OCI-LY7 (cell line): ENCODE measurements at regions not wholly inside any gene's neighbourhood (a gene's known extent, or its start where the extent isn't known, plus 50 kb on each side); places are given as distances from the start of the nearest gene placed in this dataset.
"Not testable (repeated sequence)": the region's sequence is repeated elsewhere in the genome, so short reads cannot be mapped to it uniquely, and the experiment has no call there.

Source experiments
- BruUV-seq: library from RNA; stranded (reverse); fragments of 400-500 nt; replicated peaks from 2 replicates; lab custom pipeline; 2021; lab: Mats Ljungman, UMichigan
- CTCF ChIA-PET: fragments of 300-600 bp; sonication (Branson Sonifier 250); formaldehyde crosslinking; loops from one replicate; lab custom pipeline; 2022; ENCODE audit warnings: antibody characterized with exemption; ENCODE audit not compliant: unreplicated experiment; lab: Charles Lee
- POLR2A ChIA-PET: fragments of 300-600 bp; sonication (Branson Sonifier 250); formaldehyde crosslinking; loops from one replicate; lab custom pipeline; 2022; ENCODE audit warnings: antibody characterized with exemption; lab: Charles Lee
- DNase-seq: peaks from one replicate; pipeline ENCODE4 v3.0.0-alpha.2; 2015; ENCODE audit warnings: low spot score
- H2AFZ ChIP-seq: fragments of 200-600 bp; sonication (generic), shearing (Covaris generic); 2 replicates; pipeline ENCODE4 v1.6.1; 2014; ENCODE audit warnings: mild to moderate bottlenecking, antibody characterized with exemption, low read length, moderate library complexity
- H3K27ac ChIP-seq: fragments of 200-600 bp; sonication (generic); 2 replicates; pipeline ENCODE4 v1.5.1; 2014; ENCODE audit warnings: mixed run types, low read depth, mild to moderate bottlenecking, moderate library complexity, low read length, inconsistent platforms; ENCODE audit not compliant: poor library complexity, severe bottlenecking
- H3K36me3 ChIP-seq: fragments of 200-600 bp; sonication (generic); 2 replicates; pipeline ENCODE4 v1.6.1; 2014; ENCODE audit warnings: mild to moderate bottlenecking, antibody characterized with exemption, low read length, moderate library complexity, mixed read lengths; ENCODE audit not compliant: insufficient read depth
- H3K4me1 ChIP-seq: fragments of 200-600 bp; sonication (generic); 2 replicates; pipeline ENCODE4 v1.5.1; 2014; ENCODE audit warnings: mild to moderate bottlenecking, low read length; ENCODE audit not compliant: insufficient read depth, poor library complexity, severe bottlenecking
- H3K4me2 ChIP-seq: fragments of 200-600 bp; sonication (generic); 2 replicates; pipeline ENCODE4 v1.6.1; 2014; ENCODE audit warnings: mild to moderate bottlenecking, low read length
- H3K4me3 ChIP-seq: fragments of 200-600 bp; sonication (generic); 2 replicates; pipeline ENCODE4 v1.5.1; 2014; ENCODE audit warnings: mild to moderate bottlenecking, low read depth, low read length; ENCODE audit not compliant: poor library complexity, severe bottlenecking
- H3K79me2 ChIP-seq: fragments of 200-600 bp; sonication (generic); 2 replicates; pipeline ENCODE4 v1.6.1; 2016; ENCODE audit warnings: low read depth, mild to moderate bottlenecking, low read length, moderate library complexity, mixed read lengths; ENCODE audit not compliant: insufficient read depth
- H3K9me2 ChIP-seq: fragments of 200-600 bp; sonication (generic); 2 replicates; pipeline ENCODE4 v1.6.1; 2016; ENCODE audit warnings: mild to moderate bottlenecking, low read length, mixed read lengths; ENCODE audit not compliant: insufficient read depth
- H3K9me3 ChIP-seq: fragments of 200-600 bp; sonication (generic); 2 replicates; pipeline ENCODE4 v1.6.1; 2014; ENCODE audit warnings: mild to moderate bottlenecking, mixed run types, low read length, mixed read lengths
- H4K20me1 ChIP-seq: fragments of 200-600 bp; sonication (generic); 2 replicates; pipeline ENCODE4 v1.6.1; 2014; ENCODE audit warnings: mild to moderate bottlenecking, antibody characterized with exemption, low read length, moderate library complexity, mixed read lengths; ENCODE audit not compliant: insufficient read depth
- CTCF ChIP-seq: fragments of 200-600 bp; sonication (generic); conservative IDR thresholded peaks from 2 replicates; pipeline ENCODE4 v1.5.1; 2014; ENCODE audit warnings: mild to moderate bottlenecking, antibody characterized with exemption, low read length, moderate library complexity, mixed read lengths
- EZH2phosphoT487 ChIP-seq: fragments of 200-600 bp; sonication (generic); IDR thresholded peaks from 2 replicates; pipeline ENCODE4 v1.6.1; 2018; ENCODE audit warnings: low read depth, borderline replicate concordance, mild to moderate bottlenecking, mixed run types, antibody characterized with exemption, low read length, moderate library complexity, mixed read lengths
- intact Hi-C: fragments of 100-400 bp; cut with micrococcal nuclease; formaldehyde crosslinking; loops from one replicate; pipeline ENCODE4 v1.10.0; 2022; ENCODE audit not compliant: unreplicated experiment

GRCh38 chr7:10484767-10485166 lies 488.9 kb upstream of the PHF14 start:
- Histone ChIP-seq H3K4me1 (no peaks in the 10 kb centered on the region), H3K36me3 (no peaks in the 10 kb centered on the region), H3K4me3 (no peak overlapping the region), H2AFZ (no peak overlapping the region), H3K79me2 (no peaks in the 10 kb centered on the region), H4K20me1 (no peaks in the 10 kb centered on the region), H3K27ac (no peak overlapping the region), H3K9me3 (no peaks in the 10 kb centered on the region), H3K9me2 (no peaks in the 10 kb centered on the region), H3K4me2 (no peak overlapping the region)
- ChIA-PET CTCF (no interaction called here), POLR2A (no interaction called here)
- no peak for TF ChIP-seq CTCF
- BruUV-seq = no TSS peak
- DNase-seq = no peak
- intact Hi-C loops = no loop called here

- H3K27ac ChIP-seq, H3K79me2 ChIP-seq, H3K4me2 ChIP-seq, BruUV-seq, intact Hi-C loops, POLR2A ChIA-PET, H3K9me3 ChIP-seq, H3K9me2 ChIP-seq, CTCF ChIA-PET, H3K36me3 ChIP-seq, DNase-seq, H2AFZ ChIP-seq, H3K4me3 ChIP-seq, H3K4me1 ChIP-seq, H4K20me1 ChIP-seq: not testable (repeated sequence)
Observed at GRCh38 chr7:10501206-10501884, 472.3 kb upstream of the PHF14 start.

- Histone ChIP-seq H3K4me2 (no peak overlapping the region), H2AFZ (no peak overlapping the region), H3K36me3 (no peaks in the 10 kb centered on the region), H3K9me2 (no peaks in the 10 kb centered on the region), H3K27ac (no peak overlapping the region), H3K9me3 (no peaks in the 10 kb centered on the region), H3K79me2 (no peaks in the 10 kb centered on the region), H3K4me3 (no peak overlapping the region), H4K20me1 (no peaks in the 10 kb centered on the region), H3K4me1 (no peaks in the 10 kb centered on the region)
- CTCF ChIA-PET = no interaction called here
- BruUV-seq = no TSS peak
- DNase-seq = no peak
- POLR2A ChIA-PET = interaction anchor here (0.6 kb wide), 2 partner anchors 109 to 468 kb away, joined by 3 read pairs; no protein-coding TSS in a partner anchor
- no peak for TF ChIP-seq CTCF
- no peak for TF ChIP-seq EZH2phosphoT487
- intact Hi-C loops = no loop called here
Observed at GRCh38 chr7:10507032-10507431, 466.6 kb upstream of the PHF14 start.
